GM19324 (cell line): ENCODE measurements at regions not wholly inside any gene's neighbourhood (a gene's known extent, or its start where the extent isn't known, plus 50 kb on each side); places are given as distances from the start of the nearest gene placed in this dataset.
"Not testable (repeated sequence)": the region's sequence is repeated elsewhere in the genome, so short reads cannot be mapped to it uniquely, and the experiment has no call there.

Experiments used
- ATAC-seq: cut with Tn5 transposase; IDR thresholded peaks from one replicate; pipeline ENCODE4 v1.9.1; 2021; ENCODE audit warnings: mild to moderate bottlenecking, moderate library complexity; ENCODE audit not compliant: unreplicated experiment, low FRiP score

- ATAC-seq = no peak
These were observed 829.8 kb upstream of the SLC10A2 start for GRCh38 chr13:103895835-103896531.

GRCh38 chr13:103894626-103895025 lies 828.4 kb upstream of the SLC10A2 start:
- no peak for ATAC-seq

- ATAC-seq = no peak
These were observed 818.0 kb upstream of the SLC10A2 start for GRCh38 chr13:103884101-103884723.

- ATAC-seq = no peak
These were observed 817.5 kb upstream of the SLC10A2 start for GRCh38 chr13:103883698-103884097.

- no peak for ATAC-seq
These were observed 816.9 kb upstream of the SLC10A2 start for GRCh38 chr13:103883164-103883563.

- ATAC-seq = not testable (repeated sequence)
These were observed 813.9 kb upstream of the SLC10A2 start for GRCh38 chr13:103880146-103880545.

GRCh38 chr13:103878891-103879605 lies 812.8 kb upstream of the SLC10A2 start:
- ATAC-seq = no peak

- ATAC-seq = no peak
These were observed 810.4 kb upstream of the SLC10A2 start for GRCh38 chr13:103876571-103876970.

- ATAC-seq = no peak
These were observed 807.5 kb upstream of the SLC10A2 start for GRCh38 chr13:103873725-103874124.

GRCh38 chr13:103866048-103866447 lies 799.8 kb upstream of the SLC10A2 start:
- ATAC-seq = no peak

GRCh38 chr13:103862525-103862924 lies 796.3 kb upstream of the SLC10A2 start:
- ATAC-seq = no peak

- ATAC-seq = no peak
These were observed 793.7 kb upstream of the SLC10A2 start for GRCh38 chr13:103859952-103860351.

- ATAC-seq = no peak
These were observed 785.8 kb upstream of the SLC10A2 start for GRCh38 chr13:103852036-103852435.

GRCh38 chr13:103844471-103844870 lies 778.3 kb upstream of the SLC10A2 start:
- ATAC-seq = no peak

- no peak for ATAC-seq
These were observed 773.2 kb upstream of the SLC10A2 start for GRCh38 chr13:103839460-103839859.

GRCh38 chr13:103835052-103835451 lies 768.8 kb upstream of the SLC10A2 start:
- ATAC-seq = no peak

GRCh38 chr13:103833294-103833852 lies 767.2 kb upstream of the SLC10A2 start:
- no peak for ATAC-seq

- ATAC-seq = no peak
These were observed 749.4 kb upstream of the SLC10A2 start for GRCh38 chr13:103815619-103816018.

- no peak for ATAC-seq
These were observed 746.8 kb upstream of the SLC10A2 start for GRCh38 chr13:103812971-103813370.

GRCh38 chr13:103812558-103812957 lies 746.3 kb upstream of the SLC10A2 start:
- no peak for ATAC-seq

- ATAC-seq = no peak
These were observed 743.8 kb upstream of the SLC10A2 start for GRCh38 chr13:103810026-103810425.
